Small intestine (tissue), 7 donors: ENCODE measurements at regions not wholly inside any gene's neighbourhood (a gene's known extent, or its start where the extent isn't known, plus 50 kb on each side); places are given as distances from the start of the nearest gene placed in this dataset.

Experiments used
- DNase-seq, 2 donors: peaks; one replicate each; pipeline versions ENCODE4 v3.0.0 to v3.0.0-alpha.2; 2013
- FAIRE-seq: peaks from 2 replicates; lab custom pipeline; 2012; peaks lifted over from hg19 to GRCh38; lab: Jason Lieb, UNC
- H3K27ac ChIP-seq, 3 donors: one replicate each; pipeline ENCODE4 v1.5.1; 2013; ENCODE audit warnings: low read length in 2 of 3, mild to moderate bottlenecking in 2 of 3, control low read depth in 1 of 3, inconsistent platforms in 1 of 3, low read depth in 1 of 3, moderate library complexity in 1 of 3
- H3K27me3 ChIP-seq, 3 donors: one replicate each; pipeline ENCODE4 v1.6.1; 2013; ENCODE audit warnings: low read length in 3 of 3, inconsistent platforms in 1 of 3; ENCODE audit not compliant: control insufficient read depth in 3 of 3, insufficient read depth in 3 of 3
- H3K36me3 ChIP-seq, 3 donors: one replicate each; pipeline ENCODE4 v1.6.1; 2013; ENCODE audit warnings: low read length in 3 of 3, inconsistent platforms in 1 of 3, low read depth in 1 of 3, mild to moderate bottlenecking in 1 of 3, moderate library complexity in 1 of 3; ENCODE audit not compliant: control insufficient read depth in 3 of 3, insufficient read depth in 2 of 3
- H3K4me1 ChIP-seq, 3 donors: one replicate each; pipeline ENCODE4 v1.6.1; 2013; ENCODE audit warnings: low read length in 2 of 3, inconsistent platforms in 1 of 3, low read depth in 1 of 3, mild to moderate bottlenecking in 1 of 3, moderate library complexity in 1 of 3; ENCODE audit not compliant: control insufficient read depth in 3 of 3, insufficient read depth in 2 of 3
- H3K4me3 ChIP-seq, 3 donors: one replicate each; pipeline ENCODE4 v1.5.1; 2013; ENCODE audit warnings: low read length in 3 of 3, control low read depth in 1 of 3, inconsistent platforms in 1 of 3, low read depth in 1 of 3, mild to moderate bottlenecking in 1 of 3, moderate library complexity in 1 of 3
- H3K9me3 ChIP-seq, 2 donors: one replicate each; pipeline ENCODE4 v1.6.1; 2013; ENCODE audit warnings: low read depth in 1 of 2, low read length in 1 of 2; ENCODE audit not compliant: control insufficient read depth in 2 of 2, insufficient read depth in 1 of 2
- WGBS, 3 donors: extraction: QIAGEN DNeasy Blood & Tissue Kit; methylation state at CpG; one replicate each; pipeline ENCODE4 v1.1.7; 2013; 5-methylcytosine and 5-hydroxymethylcytosine counted together
- donor health status: healthy with polysubstance abuse.
- donor health status: control.
- donor health status: control.
- donor health status: Bipolar disorder and iron deficiency.
- donor health status: healthy.

DNA sequence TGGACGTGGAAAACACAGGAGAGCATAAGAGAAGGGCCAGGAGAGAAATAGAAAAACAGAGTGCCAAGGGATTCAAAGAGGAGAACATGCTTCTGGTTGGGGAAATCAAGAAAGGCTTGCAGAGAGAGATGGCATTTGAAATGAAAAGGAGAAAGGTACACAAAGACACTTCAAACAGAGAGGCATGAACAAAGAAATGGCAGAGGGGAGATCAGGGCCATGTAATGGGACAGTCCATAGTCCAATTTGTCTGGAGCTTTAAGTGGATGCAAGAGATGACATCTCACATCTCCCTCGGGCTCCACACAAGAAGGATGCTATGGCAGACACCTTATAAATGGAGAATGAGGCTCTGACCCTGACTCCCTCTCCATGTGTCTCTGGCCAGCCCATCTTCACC lies 331.1 kb downstream of the MLLT3 start:
- no peaks in the 10 kb centered on the region for H3K36me3 ChIP-seq
- WGBS, 3 donors = 35 to 78% (median 55%) methylated on average over 2 of the region's 2 CpGs
- peaks cover 0 to 9% of the 10 kb centered on the region in 2 donors for H3K9me3 ChIP-seq
- no peak for DNase-seq
- no peaks in the 10 kb centered on the region for H3K27me3 ChIP-seq
- no peaks in the 10 kb centered on the region for H3K4me1 ChIP-seq
- H3K27ac ChIP-seq = no peak overlapping the region
- H3K4me3 ChIP-seq = no peak overlapping the region
- no peak for FAIRE-seq

DNA sequence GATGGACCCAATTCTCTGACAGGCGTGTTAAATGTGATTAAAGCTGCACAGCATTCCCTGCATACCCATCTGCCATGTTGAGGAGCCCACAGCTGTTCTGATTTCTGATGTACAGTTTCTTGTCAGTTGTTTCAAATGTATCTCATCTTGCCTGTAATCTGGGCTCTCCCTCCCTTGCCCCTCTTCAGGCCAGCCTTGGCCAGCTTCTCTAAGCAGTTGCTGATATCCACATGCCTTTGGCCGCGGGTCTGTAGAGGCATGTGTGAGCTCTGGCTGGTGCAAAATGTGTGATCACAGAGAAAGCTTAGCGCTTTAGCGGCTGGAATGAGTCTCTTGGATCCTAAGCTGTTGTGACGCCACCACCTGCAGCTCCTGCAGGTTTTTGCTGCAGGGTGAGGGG lies 332.0 kb downstream of the MLLT3 start:
- Histone ChIP-seq H3K4me3 (no peak overlapping the region), H3K27ac (no peak overlapping the region), H3K27me3 (no peaks in the 10 kb centered on the region), H3K4me1 (no peaks in the 10 kb centered on the region), H3K9me3 (peaks cover 0 to 9% of the 10 kb centered on the region in 2 donors), H3K36me3 (no peaks in the 10 kb centered on the region)
- no peak for DNase-seq
- no peak for FAIRE-seq
- WGBS, 3 donors = 85 to 94% (median 89%) methylated on average over 6 of the region's 6 CpGs

DNA sequence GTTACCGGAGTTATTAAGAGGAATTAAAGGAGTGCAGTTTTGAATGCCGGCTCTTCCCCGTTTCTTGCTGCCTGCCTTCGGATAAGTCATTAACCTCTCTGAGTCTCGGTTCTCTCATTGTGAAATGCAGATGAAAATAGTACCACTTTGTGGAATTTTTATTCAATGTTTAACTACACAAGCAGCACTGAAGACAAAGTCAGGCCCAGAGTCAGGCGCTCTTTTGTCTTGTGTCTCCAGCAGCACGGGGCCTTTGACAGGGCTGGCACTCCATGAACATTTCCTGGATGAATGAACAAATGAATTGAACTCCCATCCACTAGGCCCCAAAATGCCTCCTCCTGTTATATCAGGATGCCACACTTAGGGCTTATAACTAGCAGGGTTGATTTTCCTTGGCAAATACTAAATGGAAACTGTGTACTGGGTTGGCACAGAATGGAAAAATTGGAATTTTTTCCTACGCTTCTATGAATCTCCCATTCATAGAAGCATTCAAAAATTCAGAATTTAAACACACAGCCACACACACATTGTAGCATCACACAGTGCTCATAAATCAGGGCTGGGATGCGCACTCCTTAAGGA lies 332.8 kb downstream of the MLLT3 start:
- no peaks in the 10 kb centered on the region for H3K36me3 ChIP-seq
- 77 to 82% (median 77%) methylated on average over 9 of the region's 9 CpGs for WGBS, 3 donors
- no peaks in the 10 kb centered on the region for H3K27me3 ChIP-seq
- DNase-seq = no peak
- FAIRE-seq = no peak
- H3K4me1 ChIP-seq = no peaks in the 10 kb centered on the region
- no peak overlapping the region for H3K4me3 ChIP-seq
- no peak overlapping the region for H3K27ac ChIP-seq
- H3K9me3 ChIP-seq = peaks cover 0 to 9% of the 10 kb centered on the region in 2 donors

DNA sequence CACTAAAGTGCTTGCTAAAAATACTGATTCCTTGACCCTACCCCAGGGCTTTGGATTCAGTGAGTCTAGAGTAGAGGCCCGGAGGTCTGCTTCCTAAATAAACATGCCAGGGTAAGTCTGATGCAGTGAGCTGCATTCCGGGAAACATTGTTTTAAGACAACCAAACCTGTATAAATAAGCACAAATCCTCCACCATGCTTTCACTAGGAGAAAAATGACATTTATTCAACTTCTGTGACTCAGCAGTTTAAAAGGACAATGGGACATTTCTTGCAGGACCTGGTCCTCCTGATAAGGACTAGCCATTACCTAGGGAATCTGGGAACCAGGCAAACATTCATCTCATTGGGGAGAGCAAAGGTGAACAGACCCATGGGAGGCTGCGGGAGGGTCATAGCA lies 335.3 kb downstream of the MLLT3 start:
- H3K4me3 ChIP-seq = no peak overlapping the region
- DNase-seq (no peak), FAIRE-seq (no peak)
- no peaks in the 10 kb centered on the region for H3K4me1 ChIP-seq
- WGBS, 3 donors = 68 to 78% (median 72%) methylated on average over 3 of the region's 3 CpGs
- no peaks in the 10 kb centered on the region for H3K36me3 ChIP-seq
- H3K9me3 ChIP-seq = peaks cover 0 to 5% of the 10 kb centered on the region in 2 donors
- no peaks in the 10 kb centered on the region for H3K27me3 ChIP-seq
- no peak overlapping the region for H3K27ac ChIP-seq

DNA sequence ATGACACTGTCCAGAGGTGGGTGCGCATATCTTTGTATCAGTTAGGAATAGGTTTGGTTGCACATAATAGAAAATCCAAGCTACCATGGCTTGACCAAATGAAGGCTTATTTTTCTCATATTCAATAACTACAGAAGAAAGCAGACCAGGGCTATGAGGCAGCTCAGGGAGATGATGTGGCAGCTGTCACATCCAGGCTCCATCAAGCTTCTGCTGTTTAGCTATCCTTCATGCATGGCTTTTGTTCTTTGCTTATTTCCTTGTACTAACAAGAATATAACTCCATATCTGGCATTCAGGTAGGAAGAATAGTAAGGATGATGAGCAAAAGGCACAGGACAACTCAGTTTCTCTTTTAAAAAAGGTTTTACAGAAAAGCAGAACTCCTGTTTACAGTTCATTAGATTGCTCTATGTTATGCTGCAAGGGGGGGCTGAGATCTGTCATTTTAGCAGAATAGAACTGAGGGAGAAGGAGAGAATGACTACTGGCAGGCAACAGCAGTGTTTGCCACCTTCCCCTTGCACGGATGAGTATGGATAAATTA lies 336.1 kb downstream of the MLLT3 start:
- Histone ChIP-seq H3K27me3 (no peaks in the 10 kb centered on the region), H3K36me3 (no peaks in the 10 kb centered on the region), H3K4me3 (no peak overlapping the region), H3K4me1 (no peaks in the 10 kb centered on the region), H3K9me3 (peaks cover 0 to 5% of the 10 kb centered on the region in 2 donors), H3K27ac (no peak overlapping the region)
- DNase-seq (no peak), FAIRE-seq (no peak)
- 59 to 77% (median 70%) methylated on average over 2 of the region's 2 CpGs for WGBS, 3 donors

DNA sequence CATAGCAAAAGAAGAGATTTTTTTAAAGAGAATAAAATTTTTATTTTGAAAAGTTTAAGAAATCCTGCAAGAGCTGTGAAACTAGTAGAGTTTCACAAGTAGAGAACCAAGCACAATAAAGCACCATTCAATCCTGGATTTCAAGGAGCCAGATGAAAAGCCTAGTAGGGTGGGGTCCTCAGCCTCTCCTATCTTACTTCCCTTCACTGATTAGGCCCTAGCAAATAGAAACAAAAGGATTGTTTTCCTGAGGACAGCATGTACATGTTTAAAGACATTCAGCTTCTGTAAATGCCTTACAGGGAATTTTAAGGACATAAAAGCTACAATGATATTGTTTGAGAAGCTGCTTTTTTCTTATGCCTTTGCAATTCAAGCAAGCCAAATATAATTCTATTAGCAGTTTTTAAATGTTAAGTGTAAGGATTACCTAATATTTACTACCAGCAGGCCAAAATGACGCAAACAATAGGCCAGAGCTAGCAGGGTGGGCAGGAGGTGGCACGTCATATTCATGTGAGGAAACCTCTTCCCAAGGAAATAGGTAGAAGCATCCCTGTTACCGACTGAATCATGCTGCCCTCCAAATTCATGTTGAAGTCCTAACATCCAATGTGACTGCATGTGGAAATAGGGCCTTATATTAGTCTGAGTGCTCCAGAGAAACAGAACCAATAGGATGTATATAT lies 337.6 kb downstream of the MLLT3 start:
- Histone ChIP-seq H3K27ac (no peak overlapping the region), H3K9me3 (peaks cover 0 to 5% of the 10 kb centered on the region in 2 donors), H3K4me1 (no peaks in the 10 kb centered on the region), H3K27me3 (no peaks in the 10 kb centered on the region), H3K4me3 (no peak overlapping the region), H3K36me3 (no peaks in the 10 kb centered on the region)
- no peak for FAIRE-seq
- no peak for DNase-seq
- WGBS, 3 donors = 62 to 74% (median 65%) methylated on average over 3 of the region's 3 CpGs

DNA sequence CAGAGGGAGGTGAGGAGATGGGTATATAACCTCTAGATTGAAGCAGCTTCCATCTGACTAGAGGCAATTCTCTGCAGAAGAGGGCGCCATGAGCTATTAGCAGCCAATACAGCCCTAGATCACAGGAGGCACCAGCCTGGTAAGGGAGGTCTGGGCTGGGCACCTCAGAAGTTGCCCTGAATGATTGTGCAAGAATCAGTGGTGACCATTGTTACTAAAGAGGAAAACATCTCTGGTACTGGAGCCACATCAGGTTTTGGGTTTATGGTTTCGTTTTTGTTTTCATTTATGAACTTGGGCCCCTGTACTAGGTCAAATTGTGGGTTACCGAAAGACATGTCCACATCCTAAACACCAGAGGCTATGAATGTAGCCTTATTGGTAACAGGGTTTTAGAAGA lies 342.0 kb downstream of the MLLT3 start:
- 79 to 88% (median 83%) methylated on average over 3 of the region's 3 CpGs for WGBS, 3 donors
- Histone ChIP-seq H3K27ac (no peak overlapping the region), H3K36me3 (no peaks in the 10 kb centered on the region), H3K4me3 (no peak overlapping the region), H3K9me3 (peaks cover 0 to 8% of the 10 kb centered on the region in 2 donors), H3K27me3 (no peaks in the 10 kb centered on the region), H3K4me1 (no peaks in the 10 kb centered on the region)
- DNase-seq (no peak), FAIRE-seq (no peak)

DNA sequence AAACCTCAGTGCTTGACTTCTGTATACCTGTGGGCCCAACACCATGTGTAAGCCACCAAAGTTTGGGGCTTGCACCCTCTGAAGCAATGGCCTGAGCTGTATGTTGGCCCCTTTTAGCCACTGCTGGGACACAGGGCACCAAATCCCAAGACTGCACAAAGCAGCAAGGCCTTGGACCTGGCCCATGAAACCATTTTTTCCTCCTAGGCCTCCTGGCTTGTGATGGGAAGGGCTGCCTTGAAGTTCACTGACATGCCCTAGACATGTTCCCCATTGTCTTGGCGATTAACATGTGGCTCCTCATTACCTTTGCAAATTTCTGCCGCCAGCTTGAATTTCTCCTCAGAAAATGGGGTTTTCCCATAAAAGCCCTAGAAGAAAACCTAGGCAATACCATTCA lies 345.5 kb downstream of the MLLT3 start:
- DNase-seq (no peak), FAIRE-seq (no peak)
- Histone ChIP-seq H3K4me3 (no peak overlapping the region), H3K4me1 (no peaks in the 10 kb centered on the region), H3K27me3 (no peaks in the 10 kb centered on the region), H3K27ac (no peak overlapping the region), H3K36me3 (no peaks in the 10 kb centered on the region), H3K9me3 (peaks cover 0 to 8% of the 10 kb centered on the region in 2 donors)
- WGBS, 3 donors = 96 to 98% (median 96%) methylated on average over 2 of the region's 2 CpGs
